ENCODE measurements at regions not wholly inside any gene's neighbourhood (a gene's known extent, or its start where the extent isn't known, plus 50 kb on each side); places are given as distances from the start of the nearest gene placed in this dataset.

- Histone ChIP-seq H3K79me1 (replicated peaks; ENCODE audit: low read length, poor library complexity, severe bottlenecking) (no peaks in the 10 kb centered on the region), H2AFZ (ENCODE audit: low read depth, low read length) (no peak overlapping the region), H3K9me3 (ENCODE audit: control insufficient read depth, low read length) (peaks cover 19% of the 10 kb centered on the region), H2AK5ac (ENCODE audit: low read length, severe bottlenecking) (no peak overlapping the region), H3K4me3 (ENCODE audit: insufficient read depth in 1 of 2, low read depth in 1 of 2, low read length in 2 of 2) (no peak overlapping the region), H3K23ac (ENCODE audit: low read length in 2 of 2) (no peak overlapping the region), H3K14ac (ENCODE audit: low read length in 2 of 2) (no peak overlapping the region), H3K18ac (ENCODE audit: low read depth in 1 of 2, low read length in 2 of 2) (no peak overlapping the region), H2BK5ac (ENCODE audit: low read depth, low read length, poor library complexity, severe bottlenecking) (no peak overlapping the region), H2BK120ac (ENCODE audit: low read depth, low read length) (no peak overlapping the region), H4K91ac (ENCODE audit: low read length) (no peak overlapping the region), H4K8ac (ENCODE audit: low read length) (no peak overlapping the region), H3K4me2 (ENCODE audit: low read length, poor library complexity, severe bottlenecking) (no peak overlapping the region), H2BK15ac (ENCODE audit: low read depth, poor library complexity, severe bottlenecking) (no peak overlapping the region), H3K27ac (ENCODE audit: low read length, poor library complexity, severe bottlenecking) (no peak overlapping the region), H3K4ac (ENCODE audit: low read depth in 1 of 2, low read length in 2 of 2) (no peak overlapping the region), H3K9ac (ENCODE audit: low read length) (no peak overlapping the region), H3K27me3 (ENCODE audit: control insufficient read depth in 1 of 2, insufficient read depth in 1 of 2, low read length in 2 of 2) (no peaks in the 10 kb centered on the region), H3K36me3 (ENCODE audit: control insufficient read depth in 1 of 2, insufficient read depth in 2 of 2, low read depth in 1 of 2, low read length in 2 of 2) (no peaks in the 10 kb centered on the region), H3K4me1 (ENCODE audit: control insufficient read depth, insufficient read depth, low read depth, low read length) (no peaks in the 10 kb centered on the region), H2BK12ac (ENCODE audit: low read length in 2 of 2) (no peak overlapping the region)
- no peak for DNase-seq
- 100% methylated on average over 2 of the region's 3 CpGs for WGBS
Observed at GRCh38 chr15:46946953-46947352, 770.4 kb upstream of the SEMA6D start.

- Histone ChIP-seq H3K9ac (ENCODE audit: low read length) (no peak overlapping the region), H4K8ac (ENCODE audit: low read length) (no peak overlapping the region), H3K4me2 (ENCODE audit: low read length, poor library complexity, severe bottlenecking) (no peak overlapping the region), H2AK5ac (ENCODE audit: low read length, severe bottlenecking) (no peak overlapping the region), H3K23ac (ENCODE audit: low read length in 2 of 2) (no peak overlapping the region), H3K79me1 (replicated peaks; ENCODE audit: low read length, poor library complexity, severe bottlenecking) (no peaks in the 10 kb centered on the region), H4K91ac (ENCODE audit: low read length) (no peak overlapping the region), H2AFZ (ENCODE audit: low read depth, low read length) (no peak overlapping the region), H3K36me3 (ENCODE audit: control insufficient read depth in 1 of 2, insufficient read depth in 2 of 2, low read depth in 1 of 2, low read length in 2 of 2) (no peaks in the 10 kb centered on the region), H3K18ac (ENCODE audit: low read depth in 1 of 2, low read length in 2 of 2) (no peak overlapping the region), H2BK120ac (ENCODE audit: low read depth, low read length) (no peak overlapping the region), H3K4me1 (ENCODE audit: control insufficient read depth, insufficient read depth, low read depth, low read length) (no peaks in the 10 kb centered on the region), H3K4ac (ENCODE audit: low read depth in 1 of 2, low read length in 2 of 2) (no peak overlapping the region), H3K14ac (ENCODE audit: low read length in 2 of 2) (no peak overlapping the region), H3K4me3 (ENCODE audit: insufficient read depth in 1 of 2, low read depth in 1 of 2, low read length in 2 of 2) (no peak overlapping the region), H2BK15ac (ENCODE audit: low read depth, poor library complexity, severe bottlenecking) (no peak overlapping the region), H3K9me3 (ENCODE audit: control insufficient read depth, low read length) (peaks cover 7% of the 10 kb centered on the region), H3K27me3 (ENCODE audit: control insufficient read depth in 1 of 2, insufficient read depth in 1 of 2, low read length in 2 of 2) (no peaks in the 10 kb centered on the region), H3K27ac (ENCODE audit: low read length, poor library complexity, severe bottlenecking) (no peak overlapping the region), H2BK5ac (ENCODE audit: low read depth, low read length, poor library complexity, severe bottlenecking) (no peak overlapping the region), H2BK12ac (ENCODE audit: low read length in 2 of 2) (no peak overlapping the region)
- DNase-seq: no peak
- WGBS: 74% methylated on average over 3 of the region's 3 CpGs
Observed at GRCh38 chr15:46955576-46955975, 761.7 kb upstream of the SEMA6D start.

GRCh38 chr15:46956456-46956855 is 760.8 kb upstream of the SEMA6D start:
- H3K79me1 ChIP-seq (replicated peaks; ENCODE audit: low read length, poor library complexity, severe bottlenecking): no peaks in the 10 kb centered on the region
- no peak overlapping the region for H2BK120ac ChIP-seq (ENCODE audit: low read depth, low read length)
- H3K4me1 ChIP-seq (ENCODE audit: control insufficient read depth, insufficient read depth, low read depth, low read length): no peaks in the 10 kb centered on the region
- no peak overlapping the region for H3K23ac ChIP-seq (ENCODE audit: low read length in 2 of 2)
- H4K91ac ChIP-seq (ENCODE audit: low read length): no peak overlapping the region
- WGBS: 88% methylated on average over 2 of the region's 3 CpGs
- no peak overlapping the region for H2AK5ac ChIP-seq (ENCODE audit: low read length, severe bottlenecking)
- DNase-seq: no peak
- H3K27ac ChIP-seq (ENCODE audit: low read length, poor library complexity, severe bottlenecking): no peak overlapping the region
- H2AFZ ChIP-seq (ENCODE audit: low read depth, low read length): no peak overlapping the region
- H3K36me3 ChIP-seq (ENCODE audit: control insufficient read depth in 1 of 2, insufficient read depth in 2 of 2, low read depth in 1 of 2, low read length in 2 of 2): no peaks in the 10 kb centered on the region
- no peak overlapping the region for H3K4ac ChIP-seq (ENCODE audit: low read depth in 1 of 2, low read length in 2 of 2)
- no peak overlapping the region for H2BK15ac ChIP-seq (ENCODE audit: low read depth, poor library complexity, severe bottlenecking)
- peaks cover 3% of the 10 kb centered on the region for H3K9me3 ChIP-seq (ENCODE audit: control insufficient read depth, low read length)
- H3K14ac ChIP-seq (ENCODE audit: low read length in 2 of 2): no peak overlapping the region
- no peak overlapping the region for H2BK5ac ChIP-seq (ENCODE audit: low read depth, low read length, poor library complexity, severe bottlenecking)
- H3K27me3 ChIP-seq (ENCODE audit: control insufficient read depth in 1 of 2, insufficient read depth in 1 of 2, low read length in 2 of 2): no peaks in the 10 kb centered on the region
- no peak overlapping the region for H3K18ac ChIP-seq (ENCODE audit: low read depth in 1 of 2, low read length in 2 of 2)
- no peak overlapping the region for H2BK12ac ChIP-seq (ENCODE audit: low read length in 2 of 2)
- H3K4me2 ChIP-seq (ENCODE audit: low read length, poor library complexity, severe bottlenecking): no peak overlapping the region
- H3K9ac ChIP-seq (ENCODE audit: low read length): no peak overlapping the region
- H3K4me3 ChIP-seq (ENCODE audit: insufficient read depth in 1 of 2, low read depth in 1 of 2, low read length in 2 of 2): no peak overlapping the region
- H4K8ac ChIP-seq (ENCODE audit: low read length): no peak overlapping the region

- Histone ChIP-seq H3K23ac (ENCODE audit: low read length in 2 of 2) (no peak overlapping the region), H4K91ac (ENCODE audit: low read length) (no peak overlapping the region), H3K9ac (ENCODE audit: low read length) (no peak overlapping the region), H2AFZ (ENCODE audit: low read depth, low read length) (no peak overlapping the region), H3K4me3 (ENCODE audit: insufficient read depth in 1 of 2, low read depth in 1 of 2, low read length in 2 of 2) (no peak overlapping the region), H3K14ac (ENCODE audit: low read length in 2 of 2) (no peak overlapping the region), H2AK5ac (ENCODE audit: low read length, severe bottlenecking) (no peak overlapping the region), H3K27me3 (ENCODE audit: control insufficient read depth in 1 of 2, insufficient read depth in 1 of 2, low read length in 2 of 2) (no peaks in the 10 kb centered on the region), H4K8ac (ENCODE audit: low read length) (no peak overlapping the region), H3K18ac (ENCODE audit: low read depth in 1 of 2, low read length in 2 of 2) (no peak overlapping the region), H3K4me2 (ENCODE audit: low read length, poor library complexity, severe bottlenecking) (no peak overlapping the region), H3K27ac (ENCODE audit: low read length, poor library complexity, severe bottlenecking) (no peak overlapping the region), H2BK12ac (ENCODE audit: low read length in 2 of 2) (no peak overlapping the region), H3K9me3 (ENCODE audit: control insufficient read depth, low read length) (peaks cover 3% of the 10 kb centered on the region), H2BK120ac (ENCODE audit: low read depth, low read length) (no peak overlapping the region), H3K36me3 (ENCODE audit: control insufficient read depth in 1 of 2, insufficient read depth in 2 of 2, low read depth in 1 of 2, low read length in 2 of 2) (no peaks in the 10 kb centered on the region), H3K4me1 (ENCODE audit: control insufficient read depth, insufficient read depth, low read depth, low read length) (no peaks in the 10 kb centered on the region), H3K79me1 (replicated peaks; ENCODE audit: low read length, poor library complexity, severe bottlenecking) (no peaks in the 10 kb centered on the region), H2BK15ac (ENCODE audit: low read depth, poor library complexity, severe bottlenecking) (no peak overlapping the region), H2BK5ac (ENCODE audit: low read depth, low read length, poor library complexity, severe bottlenecking) (no peak overlapping the region), H3K4ac (ENCODE audit: low read depth in 1 of 2, low read length in 2 of 2) (no peak overlapping the region)
- DNase-seq: no peak
- 97% methylated on average over 1 of the region's 1 CpG for WGBS
Observed at GRCh38 chr15:46956881-46957280, 760.4 kb upstream of the SEMA6D start.
